ENCODE measurements at regions not wholly inside any gene's neighbourhood (a gene's known extent, or its start where the extent isn't known, plus 50 kb on each side); places are given as distances from the start of the nearest gene placed in this dataset.

DNA sequence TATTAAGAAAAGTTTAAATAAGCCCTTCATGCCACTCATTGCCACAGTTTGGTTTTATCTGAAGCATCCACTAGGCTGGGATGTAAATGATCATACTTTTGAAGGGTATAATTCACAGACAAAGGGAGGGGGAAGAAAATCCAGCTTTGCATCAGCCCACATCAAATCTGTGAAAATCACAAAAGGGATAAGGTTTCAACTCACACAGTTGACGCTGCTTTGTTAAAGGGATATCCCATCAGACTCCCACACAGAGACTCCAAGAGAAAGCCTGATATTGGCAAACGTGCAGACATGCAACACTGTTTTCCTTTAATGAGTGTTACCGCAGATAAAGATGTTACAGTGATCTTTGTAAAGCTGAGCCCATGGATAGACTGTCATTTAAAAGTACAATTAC lies 602.9 kb downstream of the TLE1 start:
- Histone ChIP-seq H3K27ac (ENCODE audit: low read length) (no peak overlapping the region), H3K4me3 (ENCODE audit: low read length) (no peak overlapping the region), H3K9ac (ENCODE audit: low read length) (no peak overlapping the region), H3K4me2 (ENCODE audit: low read depth, low read length) (no peak overlapping the region), H4K20me1 (ENCODE audit: insufficient read depth, low read length) (no peaks in the 10 kb centered on the region), H3K9me3 (replicated peaks; ENCODE audit: insufficient read depth, low read length) (no peaks in the 10 kb centered on the region), H3F3A (ENCODE audit: insufficient read depth, low read length) (peaks cover 11% of the 10 kb centered on the region; the same call in 1 of the 2 replicates), H3K4me1 (ENCODE audit: low read length) (peaks cover 18% of the 10 kb centered on the region), H2AFZ (ENCODE audit: low read length) (no peak overlapping the region), H3K79me2 (ENCODE audit: low read length) (no peaks in the 10 kb centered on the region), H3K36me3 (replicated peaks; ENCODE audit: insufficient read depth, low read length) (no peaks in the 10 kb centered on the region), H3K9me2 (replicated peaks; ENCODE audit: insufficient read depth, low read length) (no peaks in the 10 kb centered on the region), H3K27me3 (replicated peaks; ENCODE audit: insufficient read depth, low read length) (no peaks in the 10 kb centered on the region)
- DNase-seq, result no peak
- TF ChIP-seq EZH2 (optimal IDR thresholded peaks at IDR 0.05; ENCODE audit: low read depth, low read length) (no peak), EZH2phosphoT487 (IDR thresholded peaks at IDR 0.05; ENCODE audit: low read length) (no peak), CTCF (IDR thresholded peaks at IDR 0.05; ENCODE audit: low read length) (no peak)

GRCh38 chr9:81083854-81084512 lies 605.4 kb downstream of the TLE1 start:
- H3K36me3 ChIP-seq (replicated peaks; ENCODE audit: insufficient read depth, low read length), result no peaks in the 10 kb centered on the region
- no peaks in the 10 kb centered on the region for H4K20me1 ChIP-seq (ENCODE audit: insufficient read depth, low read length)
- no peaks in the 10 kb centered on the region for H3K27me3 ChIP-seq (replicated peaks; ENCODE audit: insufficient read depth, low read length)
- H3K9me2 ChIP-seq (replicated peaks; ENCODE audit: insufficient read depth, low read length), result no peaks in the 10 kb centered on the region
- H3K79me2 ChIP-seq (ENCODE audit: low read length), result no peaks in the 10 kb centered on the region
- H3K4me1 ChIP-seq (ENCODE audit: low read length), result peaks cover 18% of the 10 kb centered on the region
- H3K27ac ChIP-seq (ENCODE audit: low read length), result peak overlapping the region; percentile 24; the same call in 1 of the 2 replicates
- DNase-seq, result peak; percentile 69
- H2AFZ ChIP-seq (ENCODE audit: low read length), result 0 out of 2 replicates have a peak overlapping the region, but pooled peaks have one; percentile 33
- TF ChIP-seq EZH2 (optimal IDR thresholded peaks at IDR 0.05; ENCODE audit: low read depth, low read length) (no peak), CTCF (IDR thresholded peaks at IDR 0.05; ENCODE audit: low read length) (no peak)
- peak overlapping the region; percentile 13 for H3K4me3 ChIP-seq (ENCODE audit: low read length)
- peak overlapping the region; percentile 59 for H3K4me2 ChIP-seq (ENCODE audit: low read depth, low read length)
- peaks cover 11% of the 10 kb centered on the region; the same call in 1 of the 2 replicates for H3F3A ChIP-seq (ENCODE audit: insufficient read depth, low read length)
- no peak overlapping the region for H3K9ac ChIP-seq (ENCODE audit: low read length)
- H3K9me3 ChIP-seq (replicated peaks; ENCODE audit: insufficient read depth, low read length), result no peaks in the 10 kb centered on the region

DNA sequence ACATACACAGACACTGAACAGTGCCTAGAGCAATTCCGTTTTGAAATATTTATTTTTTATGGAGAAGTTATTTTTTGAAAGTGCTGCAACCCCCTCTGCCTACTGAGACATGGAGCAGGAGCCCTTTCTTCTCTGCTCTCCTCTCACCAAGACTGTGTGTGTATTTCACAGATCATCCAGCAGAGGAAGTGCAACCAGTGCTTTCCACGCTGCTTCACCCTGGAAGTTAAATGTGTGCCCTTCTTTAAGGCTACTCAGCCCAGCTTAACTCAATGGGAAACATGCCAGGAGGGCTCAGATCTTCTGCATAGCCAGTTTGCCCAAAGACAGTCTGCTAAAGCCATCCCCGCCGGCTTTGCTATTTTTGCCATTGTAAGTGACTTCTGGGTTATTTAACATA lies 606.3 kb downstream of the TLE1 start:
- H3K4me2 ChIP-seq (ENCODE audit: low read depth, low read length), result no peak overlapping the region

More for the DNA sequence above, 606.3 kb downstream of the TLE1 start:
- no peaks in the 10 kb centered on the region for H3K9me3 ChIP-seq (replicated peaks; ENCODE audit: insufficient read depth, low read length)
- H3K36me3 ChIP-seq (replicated peaks; ENCODE audit: insufficient read depth, low read length), result no peaks in the 10 kb centered on the region
- H3K9me2 ChIP-seq (replicated peaks; ENCODE audit: insufficient read depth, low read length), result no peaks in the 10 kb centered on the region
- TF ChIP-seq EZH2phosphoT487 (IDR thresholded peaks at IDR 0.05; ENCODE audit: low read length), result no peak
- TF ChIP-seq EZH2 (optimal IDR thresholded peaks at IDR 0.05; ENCODE audit: low read depth, low read length), result no peak
- no peak for TF ChIP-seq CTCF (IDR thresholded peaks at IDR 0.05; ENCODE audit: low read length)
- no peak overlapping the region for H3K9ac ChIP-seq (ENCODE audit: low read length)
- H4K20me1 ChIP-seq (ENCODE audit: insufficient read depth, low read length), result no peaks in the 10 kb centered on the region
- peaks cover 18% of the 10 kb centered on the region for H3K4me1 ChIP-seq (ENCODE audit: low read length)
- no peaks in the 10 kb centered on the region for H3K79me2 ChIP-seq (ENCODE audit: low read length)
- no peak for DNase-seq
- H3K27ac ChIP-seq (ENCODE audit: low read length), result no peak overlapping the region
- no peaks in the 10 kb centered on the region for H3K27me3 ChIP-seq (replicated peaks; ENCODE audit: insufficient read depth, low read length)
- no peak overlapping the region for H3K4me3 ChIP-seq (ENCODE audit: low read length)
- H3F3A ChIP-seq (ENCODE audit: insufficient read depth, low read length), result peaks cover 11% of the 10 kb centered on the region; the same call in 1 of the 2 replicates
- no peak overlapping the region for H2AFZ ChIP-seq (ENCODE audit: low read length)
